ENCODE measurements at regions not wholly inside any gene's neighbourhood (a gene's known extent, or its start where the extent isn't known, plus 50 kb on each side); places are given as distances from the start of the nearest gene placed in this dataset.

- POLR2A ChIA-PET (ENCODE audit: low non-redundant PET) = no interaction called here
- no peak overlapping the region for H3K27ac ChIP-seq
- CTCF ChIA-PET = no interaction called here
- no peak for DNase-seq (ENCODE audit: low spot score)
- TF ChIP-seq CTCF (conservative IDR thresholded peaks at IDR 0.05; ENCODE audit: low read depth) = no peak
Measured at GRCh38 chr2:469514-469913, 181.6 kb upstream of the ALKAL2 start.

- no peak for TF ChIP-seq CTCF (conservative IDR thresholded peaks at IDR 0.05; ENCODE audit: low read depth)
- DNase-seq (ENCODE audit: low spot score) = no peak
- POLR2A ChIA-PET (ENCODE audit: low non-redundant PET) = no interaction called here
- CTCF ChIA-PET = no interaction called here
- no peak overlapping the region for H3K27ac ChIP-seq
Measured at GRCh38 chr2:468648-469336, 180.9 kb upstream of the ALKAL2 start.

- CTCF ChIA-PET = no interaction called here
- TF ChIP-seq CTCF (conservative IDR thresholded peaks at IDR 0.05; ENCODE audit: low read depth) = no peak
- POLR2A ChIA-PET (ENCODE audit: low non-redundant PET) = no interaction called here
- H3K27ac ChIP-seq = no peak overlapping the region
- no peak for DNase-seq (ENCODE audit: low spot score)
Measured at GRCh38 chr2:467892-468647, 180.2 kb upstream of the ALKAL2 start.

GRCh38 chr2:467543-467891 lies 179.6 kb upstream of the ALKAL2 start:
- DNase-seq (ENCODE audit: low spot score) = no peak
- ChIA-PET CTCF (no interaction called here), POLR2A (ENCODE audit: low non-redundant PET) (no interaction called here)
- TF ChIP-seq CTCF (conservative IDR thresholded peaks at IDR 0.05; ENCODE audit: low read depth) = no peak
- H3K27ac ChIP-seq = no peak overlapping the region

- no peak for DNase-seq (ENCODE audit: low spot score)
- POLR2A ChIA-PET (ENCODE audit: low non-redundant PET) = no interaction called here
- TF ChIP-seq CTCF (conservative IDR thresholded peaks at IDR 0.05; ENCODE audit: low read depth) = no peak
- CTCF ChIA-PET = no interaction called here
- H3K27ac ChIP-seq = no peak overlapping the region
Measured at GRCh38 chr2:467101-467500, 179.2 kb upstream of the ALKAL2 start.

- ChIA-PET POLR2A (ENCODE audit: low non-redundant PET) (no interaction called here), CTCF (no interaction called here)
- no peak overlapping the region for H3K27ac ChIP-seq
- no peak for DNase-seq (ENCODE audit: low spot score)
- TF ChIP-seq CTCF (conservative IDR thresholded peaks at IDR 0.05; ENCODE audit: low read depth) = no peak
Measured at GRCh38 chr2:464562-465309, 176.8 kb upstream of the ALKAL2 start.
